GM18508 (cell line): ENCODE measurements at regions not wholly inside any gene's neighbourhood (a gene's known extent, or its start where the extent isn't known, plus 50 kb on each side); places are given as distances from the start of the nearest gene placed in this dataset.
"Not testable (repeated sequence)": the region's sequence is repeated elsewhere in the genome, so short reads cannot be mapped to it uniquely, and the experiment has no call there.

Source experiments
- ATAC-seq: cut with Tn5 transposase; IDR thresholded peaks from one replicate; pipeline ENCODE4 v1.9.1; 2021; ENCODE audit warnings: moderate number of reproducible peaks; ENCODE audit not compliant: insufficient read depth, unreplicated experiment

GRCh38 chr2:62413116-62413663 is 92.8 kb downstream of the TMEM17 start:
- ATAC-seq: no peak

GRCh38 chr2:62412347-62412742 is 93.7 kb downstream of the TMEM17 start:
- ATAC-seq: no peak

GRCh38 chr2:62410926-62411456 is 95.0 kb downstream of the TMEM17 start:
- ATAC-seq: no peak

- no peak for ATAC-seq
These were observed 96.0 kb downstream of the TMEM17 start for GRCh38 chr2:62410015-62410453.

- no peak for ATAC-seq
These were observed 96.6 kb downstream of the TMEM17 start for GRCh38 chr2:62409442-62409841.

GRCh38 chr2:62408241-62408677 is 97.7 kb downstream of the TMEM17 start:
- ATAC-seq: no peak

GRCh38 chr2:62407838-62408237 is 98.2 kb downstream of the TMEM17 start:
- ATAC-seq: no peak

GRCh38 chr2:62407401-62407800 is 98.6 kb downstream of the TMEM17 start:
- no peak for ATAC-seq

GRCh38 chr2:62406573-62407043 is 99.4 kb downstream of the TMEM17 start:
- no peak for ATAC-seq

GRCh38 chr2:62404913-62405312 is 101.1 kb downstream of the TMEM17 start:
- ATAC-seq: no peak

GRCh38 chr2:62402156-62402555 is 103.8 kb downstream of the TMEM17 start:
- no peak for ATAC-seq

- ATAC-seq: no peak
These were observed 107.6 kb downstream of the TMEM17 start for GRCh38 chr2:62398356-62398755.

GRCh38 chr2:62396880-62397279 is 109.1 kb downstream of the TMEM17 start:
- ATAC-seq: no peak

- ATAC-seq: no peak
These were observed 112.7 kb downstream of the TMEM17 start for GRCh38 chr2:62393293-62393692.

GRCh38 chr2:62391696-62392095 is 114.3 kb downstream of the TMEM17 start:
- ATAC-seq: no peak

- ATAC-seq: not testable (repeated sequence)
These were observed 119.6 kb downstream of the TMEM17 start for GRCh38 chr2:62386378-62386777.

- ATAC-seq: no peak
These were observed 122.1 kb downstream of the TMEM17 start for GRCh38 chr2:62383846-62384245.

GRCh38 chr2:62382757-62383156 is 123.2 kb downstream of the TMEM17 start:
- ATAC-seq: no peak

- ATAC-seq: no peak
These were observed 123.9 kb downstream of the TMEM17 start for GRCh38 chr2:62382122-62382521.

GRCh38 chr2:62381656-62382055 is 124.3 kb downstream of the TMEM17 start:
- ATAC-seq: no peak

GRCh38 chr2:62379566-62379965 is 126.4 kb downstream of the TMEM17 start:
- no peak for ATAC-seq

- no peak for ATAC-seq
These were observed 130.9 kb downstream of the TMEM17 start for GRCh38 chr2:62375113-62375420.
